CD14-positive monocyte (primary cell): ENCODE measurements at regions not wholly inside any gene's neighbourhood (a gene's known extent, or its start where the extent isn't known, plus 50 kb on each side); places are given as distances from the start of the nearest gene placed in this dataset.

Experiments
- DNase-seq, 3 donors: peaks; one replicate each; pipeline ENCODE4 v3.0.0-alpha.2; 2011 to 2022
- H2AFZ ChIP-seq: 2 replicates; pipeline ENCODE4 v1.6.0; 2012; ENCODE audit warnings: mild to moderate bottlenecking, low read depth, low read length, inconsistent platforms; ENCODE audit not compliant: insufficient read depth, poor library complexity, severe bottlenecking
- H3K27ac ChIP-seq, 2 donors: 1 replicate in 1 of 2; 2 replicates in 1 of 2; pipeline ENCODE4 v1.5.1; 2012 to 2013; ENCODE audit warnings: low read length in 2 of 2, control low read depth in 1 of 2, inconsistent platforms in 1 of 2, low read depth in 1 of 2, mild to moderate bottlenecking in 1 of 2
- H3K27me3 ChIP-seq, 2 donors: one replicate each; pipeline versions ENCODE4 v1.6.0 to v1.6.1; 2011 to 2013; ENCODE audit warnings: low read length in 2 of 2; ENCODE audit not compliant: control insufficient read depth in 2 of 2, insufficient read depth in 2 of 2
- H3K36me3 ChIP-seq, 2 donors: replicated peaks in 1 of 2; 1 replicate in 1 of 2; 2 replicates in 1 of 2; pipeline versions ENCODE4 v1.5.1 to v1.6.1; 2012 to 2013; ENCODE audit warnings: low read length in 2 of 2, control low read depth in 1 of 2, inconsistent platforms in 1 of 2, mild to moderate bottlenecking in 1 of 2; ENCODE audit not compliant: insufficient read depth in 2 of 2, control insufficient read depth in 1 of 2
- H3K4me1 ChIP-seq, 2 donors: 1 replicate in 1 of 2; 2 replicates in 1 of 2; pipeline versions ENCODE4 v1.5.1 to v1.6.1; 2012 to 2013; ENCODE audit warnings: low read length in 2 of 2, control low read depth in 1 of 2, inconsistent platforms in 1 of 2, mild to moderate bottlenecking in 1 of 2, moderate library complexity in 1 of 2; ENCODE audit not compliant: insufficient read depth in 2 of 2, control insufficient read depth in 1 of 2
- H3K4me2 ChIP-seq: replicated peaks from 2 replicates; pipeline ENCODE3; 2012; ENCODE audit warnings: low read length, moderate library complexity, mild to moderate bottlenecking; ENCODE audit not compliant: poor library complexity, severe bottlenecking; ENCODE audit errors: extremely low read depth
- H3K4me3 ChIP-seq, 3 experiments: fragments of 200-600 bp in 1 of 3; sonication (generic) in 1 of 3; replicated peaks in 1 of 3; 1 replicate in 2 of 3; 2 replicates in 1 of 3; pipeline ENCODE4 v1.5.1; 2011 to 2013; ENCODE audit warnings: low read length in 3 of 3, mild to moderate bottlenecking in 3 of 3, control low read depth in 2 of 3, low read depth in 2 of 3, inconsistent platforms in 1 of 3, moderate library complexity in 1 of 3
- H3K79me2 ChIP-seq: 2 replicates; pipeline ENCODE4 v1.6.0; 2012; ENCODE audit warnings: mild to moderate bottlenecking, control low read depth, inconsistent platforms, low read length, moderate library complexity; ENCODE audit not compliant: insufficient read depth
- H3K9ac ChIP-seq: 2 replicates; pipeline ENCODE4 v1.6.0; 2017; ENCODE audit warnings: low read length, mild to moderate bottlenecking; ENCODE audit not compliant: insufficient read depth, poor library complexity, severe bottlenecking
- H3K9me3 ChIP-seq, 2 donors: replicated peaks in 1 of 2; 1 replicate in 1 of 2; 2 replicates in 1 of 2; pipeline versions ENCODE4 v1.5.1 to v1.6.1; 2012 to 2013; ENCODE audit warnings: low read length in 2 of 2, control low read depth in 1 of 2; ENCODE audit not compliant: control insufficient read depth in 1 of 2, insufficient read depth in 1 of 2
- H4K20me1 ChIP-seq: 2 replicates; pipeline ENCODE4 v1.6.0; 2012; ENCODE audit warnings: mild to moderate bottlenecking, low read length, control low read depth, moderate library complexity; ENCODE audit not compliant: insufficient read depth
- H3K27ac Mint-ChIP-seq, 7 donors: one replicate each; pipeline ENCODE4 v1.8.0; 2020; ENCODE audit warnings: mild to moderate bottlenecking in 7 of 7, mixed read lengths in 7 of 7, moderate library complexity in 6 of 7, inconsistent platforms in 2 of 7
- H3K27me3 Mint-ChIP-seq, 3 donors: one replicate each; pipeline ENCODE4 v1.8.0; 2021 to 2022; ENCODE audit warnings: low read depth in 3 of 3, mild to moderate bottlenecking in 3 of 3, mixed read lengths in 3 of 3, moderate library complexity in 3 of 3, inconsistent platforms in 1 of 3
- H3K36me3 Mint-ChIP-seq, 2 donors: one replicate each; pipeline ENCODE4 v1.8.0; 2020; ENCODE audit warnings: mixed read lengths in 2 of 2, inconsistent platforms in 1 of 2, mild to moderate bottlenecking in 1 of 2
- H3K4me1 Mint-ChIP-seq: one replicate; pipeline ENCODE4 v1.8.0; 2020; ENCODE audit warnings: mild to moderate bottlenecking, mixed read lengths
- H3K4me3 Mint-ChIP-seq, 2 donors: one replicate each; pipeline ENCODE4 v1.8.0; 2020; ENCODE audit warnings: mild to moderate bottlenecking in 2 of 2, mixed read lengths in 2 of 2, moderate library complexity in 1 of 2
- H3K9me3 Mint-ChIP-seq, 7 donors: one replicate each; pipeline ENCODE4 v1.8.0; 2020 to 2022; ENCODE audit warnings: mixed read lengths in 7 of 7, mild to moderate bottlenecking in 6 of 7, moderate library complexity in 6 of 7, inconsistent platforms in 2 of 7
- WGBS: methylation state at CpG from one replicate; pipeline ENCODE4 v1.1.5; 2013; ENCODE audit warnings: missing lambda C conversion rate; ENCODE audit not compliant: insufficient coverage; 5-methylcytosine and 5-hydroxymethylcytosine counted together
- intact Hi-C, 2 donors: fragments of 100-400 bp; cut with micrococcal nuclease; formaldehyde crosslinking; loops; one replicate each; pipeline versions ENCODE4 v1.15.0 to v1.15.1; 2023
- TF ChIP-seq, protein P1 (sequence below): fragments of 200-600 bp; IDR thresholded peaks from one replicate; pipeline ENCODE4 v1.8.0; 2022; ENCODE audit warnings: antibody characterized with exemption, mild to moderate bottlenecking

DNA sequence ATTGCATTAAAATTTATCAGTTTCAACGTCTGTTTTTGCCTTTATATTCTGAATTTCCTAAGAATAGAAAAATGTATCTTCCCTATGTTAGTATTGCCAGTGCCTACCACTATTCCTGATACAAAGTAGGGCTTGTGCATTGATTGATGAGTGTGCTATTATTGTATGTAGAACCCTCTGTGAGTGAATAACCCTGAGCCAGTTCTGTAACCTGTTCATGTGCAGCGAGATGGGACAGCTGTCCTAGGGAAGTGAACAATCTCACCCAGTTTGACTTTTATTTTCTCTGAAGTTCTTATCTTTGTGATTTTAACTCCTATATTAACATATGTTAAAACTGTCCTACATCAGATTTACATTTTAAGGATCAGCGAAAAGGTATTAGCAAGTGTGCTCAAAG, 178.4 kb upstream of the ADO start:
- no peak overlapping the region for H3K4me2 ChIP-seq
- no peaks in the 10 kb centered on the region for H4K20me1 ChIP-seq
- H3K4me1 ChIP-seq, result peaks cover 17 to 18% of the 10 kb centered on the region in 2 donors
- H3K9ac ChIP-seq, result no peak overlapping the region
- H3K36me3 Mint-ChIP-seq, result peaks cover 1 to 2% of the 10 kb centered on the region in 2 donors
- no peaks in the 10 kb centered on the region for H3K79me2 ChIP-seq
- H3K27ac ChIP-seq, result no peak overlapping the region
- peaks cover 0 to 2% (median 0%) of the 10 kb centered on the region in 3 donors for H3K27me3 Mint-ChIP-seq
- peaks cover 25% of the 10 kb centered on the region for H3K4me1 Mint-ChIP-seq
- no peak for DNase-seq
- H2AFZ ChIP-seq, result no peak overlapping the region
- H3K9me3 Mint-ChIP-seq, result peaks cover 0 to 4% (median 0%) of the 10 kb centered on the region in 7 donors
- WGBS, result 80% methylated on average over 1 of the region's 3 CpGs
- H3K4me3 Mint-ChIP-seq, result no peak overlapping the region
- no peak overlapping the region for H3K27ac Mint-ChIP-seq
- intact Hi-C loops, result no loop called here
- no peaks in the 10 kb centered on the region for H3K27me3 ChIP-seq
- no peaks in the 10 kb centered on the region for H3K36me3 ChIP-seq
- no peak overlapping the region for H3K4me3 ChIP-seq
- TF ChIP-seq, protein P1, sequence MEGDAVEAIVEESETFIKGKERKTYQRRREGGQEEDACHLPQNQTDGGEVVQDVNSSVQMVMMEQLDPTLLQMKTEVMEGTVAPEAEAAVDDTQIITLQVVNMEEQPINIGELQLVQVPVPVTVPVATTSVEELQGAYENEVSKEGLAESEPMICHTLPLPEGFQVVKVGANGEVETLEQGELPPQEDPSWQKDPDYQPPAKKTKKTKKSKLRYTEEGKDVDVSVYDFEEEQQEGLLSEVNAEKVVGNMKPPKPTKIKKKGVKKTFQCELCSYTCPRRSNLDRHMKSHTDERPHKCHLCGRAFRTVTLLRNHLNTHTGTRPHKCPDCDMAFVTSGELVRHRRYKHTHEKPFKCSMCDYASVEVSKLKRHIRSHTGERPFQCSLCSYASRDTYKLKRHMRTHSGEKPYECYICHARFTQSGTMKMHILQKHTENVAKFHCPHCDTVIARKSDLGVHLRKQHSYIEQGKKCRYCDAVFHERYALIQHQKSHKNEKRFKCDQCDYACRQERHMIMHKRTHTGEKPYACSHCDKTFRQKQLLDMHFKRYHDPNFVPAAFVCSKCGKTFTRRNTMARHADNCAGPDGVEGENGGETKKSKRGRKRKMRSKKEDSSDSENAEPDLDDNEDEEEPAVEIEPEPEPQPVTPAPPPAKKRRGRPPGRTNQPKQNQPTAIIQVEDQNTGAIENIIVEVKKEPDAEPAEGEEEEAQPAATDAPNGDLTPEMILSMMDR, result no peak
- no peaks in the 10 kb centered on the region for H3K9me3 ChIP-seq

DNA sequence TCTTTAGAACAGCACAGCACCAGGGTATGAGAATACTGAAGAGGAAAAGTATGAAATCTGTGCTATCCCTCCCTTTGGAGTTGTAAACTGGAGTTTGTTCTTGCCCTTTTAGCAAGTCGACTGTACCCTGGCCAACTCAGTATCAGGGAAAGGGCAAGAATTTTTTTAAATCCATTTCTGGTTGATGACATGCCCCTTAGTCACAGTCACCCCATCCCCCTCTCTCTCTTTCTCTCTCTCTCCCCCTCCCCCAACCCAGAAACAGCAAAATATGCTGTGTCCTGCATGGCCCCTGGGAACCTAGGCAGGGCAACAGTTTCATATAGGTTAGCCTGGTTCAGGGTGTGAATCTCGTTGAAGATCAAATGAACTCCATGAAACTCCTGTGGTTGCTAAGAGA, 177.7 kb upstream of the ADO start:
- Mint-ChIP-seq H3K9me3 (peaks cover 0 to 4% (median 0%) of the 10 kb centered on the region in 7 donors), H3K4me3 (no peak overlapping the region), H3K4me1 (peaks cover 22% of the 10 kb centered on the region), H3K36me3 (peaks cover 1 to 2% of the 10 kb centered on the region in 2 donors), H3K27ac (no peak overlapping the region), H3K27me3 (peaks cover 0 to 2% (median 0%) of the 10 kb centered on the region in 3 donors)
- intact Hi-C loops, result no loop called here
- WGBS, result no CpG with 5 or more reads among the region's 2 CpGs
- H3K4me2 ChIP-seq, result no peak overlapping the region
- no peak overlapping the region for H3K9ac ChIP-seq
- H4K20me1 ChIP-seq, result no peaks in the 10 kb centered on the region
- H3K4me1 ChIP-seq, result peaks cover 14 to 18% of the 10 kb centered on the region in 2 donors
- no peaks in the 10 kb centered on the region for H3K36me3 ChIP-seq
- H2AFZ ChIP-seq, result no peak overlapping the region
- H3K27ac ChIP-seq, result no peak overlapping the region
- no peak overlapping the region for H3K4me3 ChIP-seq
- no peaks in the 10 kb centered on the region for H3K9me3 ChIP-seq
- TF ChIP-seq, protein P1, result no peak
- no peak for DNase-seq
- H3K27me3 ChIP-seq, result no peaks in the 10 kb centered on the region
- H3K79me2 ChIP-seq, result no peaks in the 10 kb centered on the region
